ENCODE measurements at regions not wholly inside any gene's neighbourhood (a gene's known extent, or its start where the extent isn't known, plus 50 kb on each side); places are given as distances from the start of the nearest gene placed in this dataset.

DNA sequence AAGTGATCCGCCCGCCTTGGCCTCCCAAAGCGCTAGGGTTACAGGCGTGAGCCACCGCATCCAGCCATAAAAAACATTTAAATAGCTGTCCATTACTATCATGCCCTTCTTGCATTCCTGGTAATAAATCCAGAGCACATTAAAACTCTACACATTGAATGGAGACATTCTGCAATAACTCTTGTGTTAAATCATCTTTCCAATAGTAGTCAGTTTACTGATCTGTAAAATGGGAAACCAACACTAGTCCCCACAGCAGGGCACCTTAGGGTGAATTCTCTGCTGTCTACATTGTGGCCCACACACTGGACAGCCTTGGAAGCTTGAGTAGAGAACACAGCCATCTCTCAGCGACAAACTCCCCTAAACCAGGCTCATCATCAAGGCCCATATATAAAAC lies 85.5 kb upstream of the NUDT4 start:
- no peak for TF ChIP-seq EZH2phosphoT487 (conservative IDR thresholded peaks at IDR 0.05; ENCODE audit: low read length)
- TF ChIP-seq, protein P1, sequence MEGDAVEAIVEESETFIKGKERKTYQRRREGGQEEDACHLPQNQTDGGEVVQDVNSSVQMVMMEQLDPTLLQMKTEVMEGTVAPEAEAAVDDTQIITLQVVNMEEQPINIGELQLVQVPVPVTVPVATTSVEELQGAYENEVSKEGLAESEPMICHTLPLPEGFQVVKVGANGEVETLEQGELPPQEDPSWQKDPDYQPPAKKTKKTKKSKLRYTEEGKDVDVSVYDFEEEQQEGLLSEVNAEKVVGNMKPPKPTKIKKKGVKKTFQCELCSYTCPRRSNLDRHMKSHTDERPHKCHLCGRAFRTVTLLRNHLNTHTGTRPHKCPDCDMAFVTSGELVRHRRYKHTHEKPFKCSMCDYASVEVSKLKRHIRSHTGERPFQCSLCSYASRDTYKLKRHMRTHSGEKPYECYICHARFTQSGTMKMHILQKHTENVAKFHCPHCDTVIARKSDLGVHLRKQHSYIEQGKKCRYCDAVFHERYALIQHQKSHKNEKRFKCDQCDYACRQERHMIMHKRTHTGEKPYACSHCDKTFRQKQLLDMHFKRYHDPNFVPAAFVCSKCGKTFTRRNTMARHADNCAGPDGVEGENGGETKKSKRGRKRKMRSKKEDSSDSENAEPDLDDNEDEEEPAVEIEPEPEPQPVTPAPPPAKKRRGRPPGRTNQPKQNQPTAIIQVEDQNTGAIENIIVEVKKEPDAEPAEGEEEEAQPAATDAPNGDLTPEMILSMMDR (IDR thresholded peaks at IDR 0.05; ENCODE audit: insufficient read depth, low read length, poor library complexity, severe bottlenecking): no peak

Data from SU-DHL-6 (cell line).